Erythroblast (primary cell): ENCODE measurements at regions not wholly inside any gene's neighbourhood (a gene's known extent, or its start where the extent isn't known, plus 50 kb on each side); places are given as distances from the start of the nearest gene placed in this dataset.

Experiments used
- GATA1 ChIP-seq: IDR thresholded peaks from 2 replicates; pipeline ENCODE4 v1.6.1; 2011; ENCODE audit warnings: low read depth, mild to moderate bottlenecking, control low read depth, low read length, moderate library complexity
- POLR2A ChIP-seq: IDR thresholded peaks from 2 replicates; pipeline ENCODE4 v1.6.1; 2011; ENCODE audit warnings: mild to moderate bottlenecking, low read length

DNA sequence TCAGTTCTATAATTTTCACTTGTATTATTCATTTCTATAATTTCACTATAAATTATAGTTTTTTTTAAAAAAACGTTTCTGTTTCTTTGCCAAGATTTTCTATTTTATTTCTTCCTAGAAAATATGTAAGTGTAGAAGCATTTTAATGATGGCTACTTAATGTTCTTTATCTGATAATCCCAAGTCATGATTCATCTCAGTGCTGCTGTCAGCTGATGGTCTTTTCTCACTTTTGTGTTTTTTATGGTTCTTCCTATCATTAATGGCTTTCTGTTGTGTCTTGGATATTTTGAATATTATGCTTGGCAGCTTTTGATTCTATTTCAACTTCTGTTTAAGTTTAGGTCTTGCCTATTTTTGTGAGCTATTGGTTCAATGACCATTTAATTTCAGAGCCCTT lies 268.6 kb downstream of the BAMBI start:
- TF ChIP-seq POLR2A (no peak), GATA1 (no peak)
